SK-N-SH (cell line): ENCODE measurements at regions not wholly inside any gene's neighbourhood (a gene's known extent, or its start where the extent isn't known, plus 50 kb on each side); places are given as distances from the start of the nearest gene placed in this dataset.

Experiments
- CTCF ChIA-PET: fragments of 300-600, 350-600 bp; formaldehyde crosslinking; extraction: SDS; loops from one replicate; lab custom pipeline; 2021; lab: Yijun Ruan, JAX
- POLR2A ChIA-PET: fragments of 350-600 bp; sonication (Branson Sonifier 250); formaldehyde crosslinking; extraction: SDS; loops from one replicate; lab custom pipeline; 2020; ENCODE audit warnings: antibody characterized with exemption, inconsistent platforms; lab: Yijun Ruan, JAX
- DNase-seq: peaks from one replicate; pipeline ENCODE4 v3.0.0; 2012
- H2AFZ ChIP-seq: fragments of 200-600 bp; sonication (generic); 2 replicates; pipeline ENCODE4 v1.8.1; 2016; ENCODE audit warnings: antibody characterized with exemption, mild to moderate bottlenecking, low read depth
- H3F3A ChIP-seq: fragments of 200-600 bp; sonication (generic); replicated peaks from 2 replicates; pipeline ENCODE3; 2016; ENCODE audit warnings: antibody characterized with exemption, mild to moderate bottlenecking; ENCODE audit not compliant: insufficient read depth
- H3K27ac ChIP-seq, 2 experiments: fragments of 200-500 bp in 1 of 2; fragments of 200-600 bp in 1 of 2; sonication (Bioruptor generic) in 1 of 2; sonication (generic), shearing (Covaris generic) in 1 of 2; 2 replicates each; pipeline versions ENCODE4 v1.5.1 to v1.6.1; 2014 to 2016; ENCODE audit warnings: low read depth in 2 of 2, inconsistent platforms in 1 of 2, low read length in 1 of 2, mild to moderate bottlenecking in 1 of 2, mixed read lengths in 1 of 2
- H3K27me3 ChIP-seq: fragments of 200-600 bp; sonication (generic), shearing (Covaris generic); 2 replicates; pipeline ENCODE4 v1.6.1; 2016; ENCODE audit warnings: mixed run types; ENCODE audit not compliant: insufficient read depth
- H3K36me3 ChIP-seq, 2 experiments: fragments of 200-500 bp in 1 of 2; fragments of 200-600 bp in 1 of 2; sonication (Bioruptor generic) in 1 of 2; sonication (generic) in 1 of 2; replicated peaks in 1 of 2; 2 replicates each; pipeline versions ENCODE3 to v1.5.1; 2014 to 2016; ENCODE audit warnings: low read length in 1 of 2, mild to moderate bottlenecking in 1 of 2; ENCODE audit not compliant: insufficient read depth in 2 of 2, control insufficient read depth in 1 of 2
- H3K4me1 ChIP-seq, 2 experiments: fragments of 200-500 bp in 1 of 2; fragments of 200-600 bp in 1 of 2; sonication (Bioruptor generic) in 1 of 2; sonication (generic), shearing (Covaris generic) in 1 of 2; 2 replicates each; pipeline versions ENCODE4 v1.5.1 to v1.6.1; 2014 to 2016; ENCODE audit warnings: low read depth in 1 of 2, low read length in 1 of 2, mixed run types in 1 of 2; ENCODE audit not compliant: insufficient read depth in 2 of 2, control insufficient read depth in 1 of 2
- H3K4me2 ChIP-seq: fragments of 200-600 bp; sonication (generic), shearing (Covaris generic); 2 replicates; pipeline ENCODE4 v1.6.1; 2017; ENCODE audit warnings: mixed run types
- H3K4me3 ChIP-seq, 2 experiments: fragments of 200-500 bp in 1 of 2; fragments of 200-600 bp in 1 of 2; sonication (Bioruptor generic) in 1 of 2; sonication (generic), shearing (Covaris generic) in 1 of 2; 2 replicates each; pipeline versions ENCODE4 v1.5.1 to v1.8.1; 2014 to 2016; ENCODE audit warnings: low read depth in 2 of 2, inconsistent platforms in 1 of 2, low read length in 1 of 2, mild to moderate bottlenecking in 1 of 2, mixed read lengths in 1 of 2, moderate library complexity in 1 of 2
- H3K79me2 ChIP-seq: fragments of 200-600 bp; sonication (generic); 2 replicates; pipeline ENCODE4 v1.8.1; 2017; ENCODE audit warnings: mild to moderate bottlenecking; ENCODE audit not compliant: insufficient read depth
- H3K9ac ChIP-seq: fragments of 200-600 bp; sonication (generic); 2 replicates; pipeline ENCODE4 v1.6.1; 2017; ENCODE audit warnings: mixed run types
- H3K9me2 ChIP-seq: fragments of 200-600 bp; sonication (generic); 2 replicates; pipeline ENCODE4 v1.6.1; 2017; ENCODE audit warnings: mixed run types
- H3K9me3 ChIP-seq: fragments of 200-600 bp; sonication (generic); 2 replicates; pipeline ENCODE4 v1.6.1; 2017; ENCODE audit warnings: mixed run types, mild to moderate bottlenecking, moderate library complexity
- H4K20me1 ChIP-seq: fragments of 200-600 bp; sonication (generic); 2 replicates; pipeline ENCODE4 v1.6.1; 2017; ENCODE audit warnings: mild to moderate bottlenecking, mixed run types; ENCODE audit not compliant: insufficient read depth
- EP300 ChIP-seq, 2 experiments: IDR thresholded peaks; 2 replicates each; pipeline versions ENCODE4 v1.4.0 to v1.6.1; 2012; ENCODE audit warnings: borderline replicate concordance in 1 of 2, low read depth in 1 of 2, low read length in 1 of 2
- GATA2 ChIP-seq: sonication (generic); formaldehyde crosslinking; IDR thresholded peaks from 2 replicates; pipeline ENCODE4 v1.5.0; 2020; ENCODE audit warnings: mild to moderate bottlenecking, missing genetic modification reagents
- JUND ChIP-seq: IDR thresholded peaks from 2 replicates; pipeline ENCODE4 v1.4.0; 2012
- NRF1 ChIP-seq: IDR thresholded peaks from 2 replicates; pipeline ENCODE4 v1.6.1; 2012; ENCODE audit warnings: low read depth, mild to moderate bottlenecking, low read length
- RAD21 ChIP-seq: IDR thresholded peaks from 2 replicates; pipeline ENCODE4 v1.6.1; 2012; ENCODE audit warnings: mild to moderate bottlenecking, low read length
- RCOR1 ChIP-seq: fragments of 150-350 bp; IDR thresholded peaks from 2 replicates; pipeline ENCODE4 v1.6.1; 2017; ENCODE audit warnings: antibody characterized with exemption, low read length
- RXRA ChIP-seq: IDR thresholded peaks from 2 replicates; pipeline ENCODE4 v1.4.0; 2012; ENCODE audit warnings: low read depth, mild to moderate bottlenecking, borderline replicate concordance
- SIN3A ChIP-seq: IDR thresholded peaks from 2 replicates; pipeline ENCODE4 v1.6.1; 2012; ENCODE audit warnings: low read depth, mild to moderate bottlenecking, low read length, moderate library complexity, borderline replicate concordance
- TEAD4 ChIP-seq: IDR thresholded peaks from 2 replicates; pipeline ENCODE4 v1.4.0; 2012; ENCODE audit warnings: mild to moderate bottlenecking, borderline replicate concordance; ENCODE audit not compliant: insufficient read depth
- WGBS: methylation state at CpG from one replicate; pipeline ENCODE4 v1.1.6; 2017; ENCODE audit warnings: low lambda C conversion rate; 5-methylcytosine and 5-hydroxymethylcytosine counted together
- TF ChIP-seq, protein P1 (sequence below): fragments of 150-350 bp; IDR thresholded peaks from 2 replicates; pipeline ENCODE4 v1.6.1; 2016; ENCODE audit warnings: mild to moderate bottlenecking, low read depth, low read length
- TF ChIP-seq, protein P2 (sequence below): IDR thresholded peaks from 2 replicates; pipeline ENCODE4 v1.6.1; 2012; ENCODE audit warnings: mild to moderate bottlenecking, low read depth, low read length, moderate library complexity
- TF ChIP-seq, protein P3 (sequence below): IDR thresholded peaks from 2 replicates; pipeline ENCODE4 v1.4.0; 2012; ENCODE audit warnings: low read depth
- TF ChIP-seq, protein P4 (sequence below): IDR thresholded peaks from 2 replicates; pipeline ENCODE4 v1.4.0; 2012; ENCODE audit warnings: low read depth, borderline replicate concordance
- TF ChIP-seq, protein P5 (sequence below): fragments of 150-350 bp; IDR thresholded peaks from 2 replicates; pipeline ENCODE4 v1.6.1; 2017; ENCODE audit warnings: antibody characterized with exemption, low read length, low read depth, borderline replicate concordance

DNA sequence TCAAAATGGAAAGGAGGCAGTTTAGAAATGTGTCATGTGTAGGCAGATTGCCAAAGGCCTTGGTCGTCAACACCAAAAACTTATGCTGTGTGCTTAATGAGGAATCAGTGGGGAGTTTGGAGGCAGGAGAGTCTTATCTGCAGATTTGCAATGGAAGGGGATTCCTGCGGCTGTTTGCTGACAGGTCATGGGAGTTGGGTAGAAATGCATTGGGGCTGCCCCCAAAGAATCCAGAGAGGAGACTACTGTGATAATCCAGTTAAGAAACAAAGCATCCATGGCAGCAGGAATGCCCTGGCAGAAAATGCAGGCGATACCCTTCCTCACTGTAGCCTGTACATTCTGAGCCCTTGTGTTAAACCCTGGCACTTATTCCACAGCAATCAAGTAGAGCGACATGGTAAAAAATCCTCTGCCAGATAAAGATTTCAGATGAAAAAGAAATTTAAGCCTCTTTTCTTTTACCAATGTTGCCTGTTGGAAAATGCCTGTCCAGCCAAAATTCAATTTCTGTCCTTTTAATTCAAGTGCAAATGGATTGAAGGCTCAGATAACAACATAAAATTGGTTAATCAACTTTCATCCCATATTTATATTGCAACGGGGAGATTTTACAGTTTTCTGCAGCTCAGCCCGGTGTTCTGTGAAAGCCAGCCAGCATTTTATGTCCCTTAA is 491.0 kb upstream of the CDH5 start:
- H3K27me3 ChIP-seq = no peaks in the 10 kb centered on the region
- H3K27ac ChIP-seq = peak overlapping the region; percentile 45 to 82
- peaks cover 9% of the 10 kb centered on the region for H3F3A ChIP-seq
- peak overlapping the region; percentile 73 for H2AFZ ChIP-seq
- POLR2A ChIA-PET = interaction anchor here (0.9 kb wide), 1 partner anchor 115 kb away, joined by 3 read pairs; no protein-coding TSS in a partner anchor
- no peaks in the 10 kb centered on the region for H3K9me2 ChIP-seq
- TF ChIP-seq RCOR1 (peak; percentile 85), RAD21 (peak; percentile 12; the same call in 1 of the 2 replicates), EP300 (IDR thresholded peaks at IDR 0.05; ENCODE audit: borderline replicate concordance in 1 of 2, low read depth in 1 of 2, low read length in 1 of 2) (peak in 1 of 2 experiments; percentile 68; a peak in 2 of 4 replicates), RXRA (no peak), GATA2 (peak; percentile 78)
- TF ChIP-seq, protein P1, sequence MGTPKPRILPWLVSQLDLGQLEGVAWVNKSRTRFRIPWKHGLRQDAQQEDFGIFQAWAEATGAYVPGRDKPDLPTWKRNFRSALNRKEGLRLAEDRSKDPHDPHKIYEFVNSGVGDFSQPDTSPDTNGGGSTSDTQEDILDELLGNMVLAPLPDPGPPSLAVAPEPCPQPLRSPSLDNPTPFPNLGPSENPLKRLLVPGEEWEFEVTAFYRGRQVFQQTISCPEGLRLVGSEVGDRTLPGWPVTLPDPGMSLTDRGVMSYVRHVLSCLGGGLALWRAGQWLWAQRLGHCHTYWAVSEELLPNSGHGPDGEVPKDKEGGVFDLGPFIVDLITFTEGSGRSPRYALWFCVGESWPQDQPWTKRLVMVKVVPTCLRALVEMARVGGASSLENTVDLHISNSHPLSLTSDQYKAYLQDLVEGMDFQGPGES = no peak
- TF ChIP-seq, protein P2, sequence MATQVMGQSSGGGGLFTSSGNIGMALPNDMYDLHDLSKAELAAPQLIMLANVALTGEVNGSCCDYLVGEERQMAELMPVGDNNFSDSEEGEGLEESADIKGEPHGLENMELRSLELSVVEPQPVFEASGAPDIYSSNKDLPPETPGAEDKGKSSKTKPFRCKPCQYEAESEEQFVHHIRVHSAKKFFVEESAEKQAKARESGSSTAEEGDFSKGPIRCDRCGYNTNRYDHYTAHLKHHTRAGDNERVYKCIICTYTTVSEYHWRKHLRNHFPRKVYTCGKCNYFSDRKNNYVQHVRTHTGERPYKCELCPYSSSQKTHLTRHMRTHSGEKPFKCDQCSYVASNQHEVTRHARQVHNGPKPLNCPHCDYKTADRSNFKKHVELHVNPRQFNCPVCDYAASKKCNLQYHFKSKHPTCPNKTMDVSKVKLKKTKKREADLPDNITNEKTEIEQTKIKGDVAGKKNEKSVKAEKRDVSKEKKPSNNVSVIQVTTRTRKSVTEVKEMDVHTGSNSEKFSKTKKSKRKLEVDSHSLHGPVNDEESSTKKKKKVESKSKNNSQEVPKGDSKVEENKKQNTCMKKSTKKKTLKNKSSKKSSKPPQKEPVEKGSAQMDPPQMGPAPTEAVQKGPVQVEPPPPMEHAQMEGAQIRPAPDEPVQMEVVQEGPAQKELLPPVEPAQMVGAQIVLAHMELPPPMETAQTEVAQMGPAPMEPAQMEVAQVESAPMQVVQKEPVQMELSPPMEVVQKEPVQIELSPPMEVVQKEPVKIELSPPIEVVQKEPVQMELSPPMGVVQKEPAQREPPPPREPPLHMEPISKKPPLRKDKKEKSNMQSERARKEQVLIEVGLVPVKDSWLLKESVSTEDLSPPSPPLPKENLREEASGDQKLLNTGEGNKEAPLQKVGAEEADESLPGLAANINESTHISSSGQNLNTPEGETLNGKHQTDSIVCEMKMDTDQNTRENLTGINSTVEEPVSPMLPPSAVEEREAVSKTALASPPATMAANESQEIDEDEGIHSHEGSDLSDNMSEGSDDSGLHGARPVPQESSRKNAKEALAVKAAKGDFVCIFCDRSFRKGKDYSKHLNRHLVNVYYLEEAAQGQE = no peak
- H3K9me3 ChIP-seq = no peaks in the 10 kb centered on the region
- peaks cover 0 to 22% of the 10 kb centered on the region in 2 experiments; a peak in 2 of 4 replicates for H3K4me1 ChIP-seq
- no peaks in the 10 kb centered on the region for H3K79me2 ChIP-seq
- 28% methylated on average over 6 of the region's 6 CpGs for WGBS
- no peaks in the 10 kb centered on the region for H3K36me3 ChIP-seq
- H4K20me1 ChIP-seq = no peaks in the 10 kb centered on the region
- peak; percentile 28 for DNase-seq
- no peak overlapping the region for H3K9ac ChIP-seq
- CTCF ChIA-PET = interaction anchor here (1.4 kb wide), 1 partner anchor 8 kb away, joined by 4 read pairs; no protein-coding TSS in a partner anchor
- H3K4me3 ChIP-seq = no peak overlapping the region
- no peak overlapping the region for H3K4me2 ChIP-seq

DNA sequence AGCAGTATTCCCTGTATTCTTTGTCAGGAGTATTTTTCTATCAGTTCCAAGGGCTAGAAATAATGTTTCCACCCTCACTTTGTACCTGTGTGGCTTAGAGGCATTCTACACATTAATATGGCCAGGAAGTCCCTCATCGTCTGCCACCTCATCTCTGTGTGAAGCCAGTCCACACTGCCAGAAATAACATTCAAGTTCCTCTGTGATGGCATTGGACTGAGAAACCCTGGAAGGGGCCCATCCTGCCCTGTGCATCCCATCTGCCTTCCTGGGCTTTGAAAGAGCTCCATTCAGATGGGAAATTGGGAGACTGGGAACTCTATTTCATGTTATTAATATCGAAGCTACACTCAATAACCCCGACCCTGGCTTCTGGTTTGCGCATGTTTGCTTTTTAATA is 497.2 kb upstream of the CDH5 start:
- H3K36me3 ChIP-seq = no peaks in the 10 kb centered on the region
- H3K4me2 ChIP-seq = no peak overlapping the region
- no peaks in the 10 kb centered on the region for H3K9me3 ChIP-seq
- H4K20me1 ChIP-seq = no peaks in the 10 kb centered on the region
- H3K9ac ChIP-seq = no peak overlapping the region
- WGBS = 66% methylated on average over 4 of the region's 4 CpGs
- no peak for DNase-seq
- no peaks in the 10 kb centered on the region; the same call in 1 of the 2 replicates for H3K27me3 ChIP-seq
- ChIA-PET POLR2A (no interaction called here), CTCF (interaction anchor here (1.0 to 2.3 kb wide), 2 partner anchors 157 to 752 kb away, joined by 3 to 6 read pairs; no protein-coding TSS in a partner anchor)
- H3K27ac ChIP-seq = no peak overlapping the region
- H2AFZ ChIP-seq = no peak overlapping the region
- TF ChIP-seq, protein P3, sequence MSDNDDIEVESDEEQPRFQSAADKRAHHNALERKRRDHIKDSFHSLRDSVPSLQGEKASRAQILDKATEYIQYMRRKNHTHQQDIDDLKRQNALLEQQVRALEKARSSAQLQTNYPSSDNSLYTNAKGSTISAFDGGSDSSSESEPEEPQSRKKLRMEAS = no peak
- TF ChIP-seq SIN3A = no peak
- TF ChIP-seq NRF1 = no peak
- TF ChIP-seq, protein P4, sequence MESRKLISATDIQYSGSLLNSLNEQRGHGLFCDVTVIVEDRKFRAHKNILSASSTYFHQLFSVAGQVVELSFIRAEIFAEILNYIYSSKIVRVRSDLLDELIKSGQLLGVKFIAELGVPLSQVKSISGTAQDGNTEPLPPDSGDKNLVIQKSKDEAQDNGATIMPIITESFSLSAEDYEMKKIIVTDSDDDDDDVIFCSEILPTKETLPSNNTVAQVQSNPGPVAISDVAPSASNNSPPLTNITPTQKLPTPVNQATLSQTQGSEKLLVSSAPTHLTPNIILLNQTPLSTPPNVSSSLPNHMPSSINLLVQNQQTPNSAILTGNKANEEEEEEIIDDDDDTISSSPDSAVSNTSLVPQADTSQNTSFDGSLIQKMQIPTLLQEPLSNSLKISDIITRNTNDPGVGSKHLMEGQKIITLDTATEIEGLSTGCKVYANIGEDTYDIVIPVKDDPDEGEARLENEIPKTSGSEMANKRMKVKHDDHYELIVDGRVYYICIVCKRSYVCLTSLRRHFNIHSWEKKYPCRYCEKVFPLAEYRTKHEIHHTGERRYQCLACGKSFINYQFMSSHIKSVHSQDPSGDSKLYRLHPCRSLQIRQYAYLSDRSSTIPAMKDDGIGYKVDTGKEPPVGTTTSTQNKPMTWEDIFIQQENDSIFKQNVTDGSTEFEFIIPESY = no peak
- TF ChIP-seq RXRA = no peak
- TF ChIP-seq TEAD4 = no peak
- TF ChIP-seq JUND = no peak
- TF ChIP-seq GATA2 = no peak
- TF ChIP-seq, protein P5, sequence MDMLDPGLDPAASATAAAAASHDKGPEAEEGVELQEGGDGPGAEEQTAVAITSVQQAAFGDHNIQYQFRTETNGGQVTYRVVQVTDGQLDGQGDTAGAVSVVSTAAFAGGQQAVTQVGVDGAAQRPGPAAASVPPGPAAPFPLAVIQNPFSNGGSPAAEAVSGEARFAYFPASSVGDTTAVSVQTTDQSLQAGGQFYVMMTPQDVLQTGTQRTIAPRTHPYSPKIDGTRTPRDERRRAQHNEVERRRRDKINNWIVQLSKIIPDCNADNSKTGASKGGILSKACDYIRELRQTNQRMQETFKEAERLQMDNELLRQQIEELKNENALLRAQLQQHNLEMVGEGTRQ = no peak
- TF ChIP-seq, protein P1 = no peak
- no peaks in the 10 kb centered on the region for H3F3A ChIP-seq
- no peaks in the 10 kb centered on the region for H3K9me2 ChIP-seq
- H3K4me1 ChIP-seq = peaks cover 0 to 10% of the 10 kb centered on the region in 2 experiments; a peak in 2 of 4 replicates
- no peaks in the 10 kb centered on the region for H3K79me2 ChIP-seq
- H3K4me3 ChIP-seq = no peak overlapping the region
